GM18517 (cell line): ENCODE measurements at regions not wholly inside any gene's neighbourhood (a gene's known extent, or its start where the extent isn't known, plus 50 kb on each side); places are given as distances from the start of the nearest gene placed in this dataset.

ENCODE experiments used
- ATAC-seq: cut with Tn5 transposase; IDR thresholded peaks from one replicate; pipeline ENCODE4 v1.9.1; 2021; ENCODE audit warnings: mild to moderate bottlenecking, moderate library complexity; ENCODE audit not compliant: unreplicated experiment

DNA sequence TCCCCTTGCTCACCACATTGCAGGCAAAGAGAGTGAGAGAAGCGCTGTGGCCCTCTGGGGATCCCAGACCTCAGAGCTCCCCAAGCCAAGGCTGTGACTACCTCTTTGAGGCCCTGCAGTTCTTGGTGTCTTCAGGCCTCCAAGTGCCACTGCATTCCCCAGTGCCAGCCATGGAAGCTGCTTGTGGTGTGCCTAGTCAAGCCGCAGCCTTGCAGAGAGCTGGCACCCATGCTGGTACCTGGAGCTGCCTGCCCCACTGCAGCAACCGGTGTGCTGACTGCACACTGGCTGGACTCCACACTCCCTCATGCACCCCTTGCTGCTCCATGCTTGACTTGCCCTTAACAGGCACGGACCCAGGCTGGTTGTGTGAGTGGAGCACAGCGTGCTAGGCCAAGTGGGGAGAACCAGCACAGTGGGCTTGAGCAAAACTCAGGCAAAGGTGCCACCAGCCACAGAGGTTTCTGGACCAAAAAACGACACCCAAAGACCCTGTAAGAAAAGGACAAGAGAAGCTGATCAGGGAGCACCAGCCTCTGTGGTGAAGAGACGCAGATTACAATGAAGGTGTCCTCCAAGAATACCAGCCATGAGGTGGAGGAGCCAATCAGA, 113.5 kb upstream of the TMEM18 start:
- no peak for ATAC-seq

DNA sequence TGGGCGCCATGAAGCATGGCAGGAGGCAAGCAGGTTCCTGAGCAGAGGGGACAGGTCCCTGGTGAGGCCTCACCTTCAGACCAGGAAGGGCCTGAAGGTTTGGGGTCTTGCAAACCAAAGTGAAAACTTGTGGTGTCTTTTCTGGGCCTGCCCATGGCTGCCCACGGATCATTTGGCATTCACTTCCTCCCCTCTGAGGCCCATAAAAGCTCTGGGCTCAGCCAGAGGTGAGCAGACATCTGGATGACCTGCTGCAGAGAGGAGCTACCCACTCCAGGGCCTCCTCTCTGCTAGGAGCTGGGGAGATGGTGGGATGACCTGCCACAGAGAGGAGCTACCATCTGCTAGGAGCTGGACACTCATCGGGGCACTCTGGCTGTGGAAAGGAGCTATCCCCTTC, 112.9 kb upstream of the TMEM18 start:
- no peak for ATAC-seq

DNA sequence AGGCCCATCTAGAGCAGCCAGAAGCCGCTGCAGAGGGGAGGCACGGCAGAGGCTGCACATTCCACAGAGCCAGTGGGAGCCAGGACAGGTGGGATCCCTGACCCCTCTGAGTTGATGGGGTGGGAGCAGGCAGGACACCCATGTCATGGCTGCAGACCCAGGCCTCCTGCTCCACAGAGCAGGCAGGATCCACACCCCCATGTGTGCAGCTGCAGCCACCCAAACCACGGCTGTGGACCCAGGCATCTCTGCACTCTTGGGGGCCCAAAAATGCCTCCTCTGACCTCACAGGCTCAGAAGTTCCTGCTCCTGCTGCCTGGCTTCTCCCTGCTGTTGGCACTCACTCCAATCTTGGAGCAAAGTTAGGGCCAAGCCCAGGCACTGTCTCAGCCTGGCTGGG, 112.3 kb upstream of the TMEM18 start:
- no peak for ATAC-seq

DNA sequence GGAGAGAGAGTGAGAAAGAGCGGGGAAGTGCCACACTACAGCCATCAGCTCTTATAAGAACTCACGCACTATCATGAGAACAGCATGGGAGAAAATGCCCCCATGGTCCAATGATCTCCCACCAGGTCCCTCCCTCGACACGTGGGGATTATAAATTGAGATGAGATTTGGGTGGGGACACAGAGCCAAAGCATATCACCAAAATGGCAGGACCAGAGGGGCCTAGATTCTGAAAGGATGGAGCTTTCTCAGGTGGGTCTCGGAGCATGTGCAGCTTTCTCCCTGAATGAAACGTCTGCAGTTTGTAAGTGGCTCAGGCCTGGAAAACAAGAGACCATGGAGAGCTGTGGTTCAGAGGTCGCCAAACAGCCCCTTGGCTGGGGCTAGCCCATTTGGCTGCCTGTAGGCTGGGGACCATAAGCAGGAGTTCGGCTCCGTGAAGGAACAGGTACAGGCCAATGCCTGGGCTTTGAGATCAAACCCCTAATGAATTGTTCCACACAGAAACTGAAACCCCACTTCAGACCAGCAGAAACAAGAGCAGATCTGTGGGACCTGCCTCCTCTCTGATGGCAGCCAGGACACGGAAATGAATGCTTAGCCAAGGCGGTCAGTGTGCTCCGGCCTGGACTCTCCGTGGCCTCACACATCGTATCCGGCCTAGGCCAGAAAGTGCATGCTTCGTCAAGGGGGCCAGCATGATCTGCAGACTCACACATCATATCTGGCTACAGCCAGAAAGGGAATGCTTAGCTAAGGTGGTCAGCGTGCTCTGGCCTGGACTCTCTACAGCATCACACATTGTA, 111.2 kb upstream of the TMEM18 start:
- ATAC-seq, result no peak

DNA sequence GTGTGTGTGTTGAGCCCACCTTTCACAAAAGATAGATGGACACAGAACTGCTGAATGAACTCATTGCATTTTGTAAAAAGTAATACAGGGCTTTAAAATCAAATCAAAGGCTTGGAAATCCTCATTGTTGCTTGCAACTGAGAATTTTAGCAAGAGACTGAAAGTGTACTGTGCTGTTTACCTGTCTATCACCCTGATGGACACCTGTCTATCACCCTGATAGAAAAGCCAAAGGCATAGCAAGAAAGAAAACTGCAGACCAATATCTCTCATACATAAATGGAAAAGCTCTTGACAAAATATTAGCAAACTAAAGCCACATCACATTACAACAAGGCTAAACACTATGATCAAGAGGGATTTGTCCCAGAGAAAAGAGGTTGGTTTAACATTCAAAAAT, 107.5 kb upstream of the TMEM18 start:
- no peak for ATAC-seq

DNA sequence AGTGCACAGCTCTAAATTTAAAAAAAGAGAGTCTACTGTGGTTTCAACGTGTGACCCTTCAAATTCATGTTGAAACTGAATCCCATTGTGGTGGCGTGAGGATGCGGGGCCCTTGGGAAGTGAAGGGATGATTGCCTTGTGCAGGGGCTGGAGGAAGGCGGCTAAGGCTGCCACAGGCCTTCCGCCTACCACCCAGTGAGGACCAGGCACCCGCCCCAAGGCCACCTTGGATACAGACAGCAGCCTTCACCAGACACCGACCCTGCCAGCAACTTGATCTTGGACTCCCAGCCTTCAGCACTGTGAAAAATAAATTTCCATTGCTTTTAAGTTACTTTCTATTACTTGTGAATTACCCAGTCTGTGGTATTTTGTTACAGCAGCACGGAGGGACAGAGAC, 103.4 kb upstream of the TMEM18 start:
- no peak for ATAC-seq

DNA sequence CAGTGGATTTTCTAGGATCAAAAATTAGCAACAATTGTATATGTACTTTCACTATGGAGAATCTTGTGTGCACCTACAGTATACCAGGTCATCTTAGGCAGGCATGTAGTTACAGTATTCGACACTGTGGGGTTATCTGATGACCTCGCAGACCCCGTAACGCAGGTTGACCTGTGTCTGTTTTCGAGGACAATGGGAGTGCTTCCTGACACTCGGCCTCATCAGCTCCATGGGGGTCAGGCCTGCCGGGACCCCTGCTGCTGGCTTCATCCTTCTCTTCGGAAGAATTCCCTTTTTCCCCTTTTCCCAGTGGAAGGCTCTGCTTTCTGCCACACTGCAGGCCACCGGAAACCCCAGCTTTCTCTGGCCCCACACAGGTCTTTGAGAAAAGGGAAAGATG, 102.8 kb upstream of the TMEM18 start:
- ATAC-seq, result no peak

DNA sequence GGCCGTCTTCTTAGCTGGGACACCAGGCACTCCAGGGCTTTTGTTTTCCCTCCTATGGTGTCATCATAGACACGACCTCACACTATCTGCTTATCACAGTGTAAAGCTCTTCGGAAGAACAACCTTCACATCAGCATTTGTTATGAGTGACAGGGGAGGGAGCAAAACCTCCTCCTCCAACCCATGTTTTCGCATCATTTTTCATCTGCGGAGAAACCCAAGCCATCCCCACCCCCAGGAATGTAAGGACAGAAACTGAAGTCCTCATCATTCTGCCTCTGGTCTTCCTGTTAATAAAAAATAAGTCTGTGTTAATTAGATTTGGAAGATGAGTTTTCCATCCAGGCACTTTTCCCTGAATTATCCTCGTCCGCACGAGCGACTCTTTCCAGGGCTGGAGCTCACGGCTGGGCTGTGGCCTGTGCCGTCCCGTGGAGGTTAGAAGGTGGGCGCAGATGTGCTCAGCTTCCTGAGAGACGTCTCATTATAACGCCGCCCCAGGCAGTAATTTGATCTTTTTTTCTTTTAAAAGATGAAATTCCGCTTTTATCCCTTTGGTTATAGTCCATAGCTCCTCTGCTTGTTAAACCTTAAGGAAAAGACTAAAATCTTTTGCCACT, 101.6 kb upstream of the TMEM18 start:
- no peak for ATAC-seq

DNA sequence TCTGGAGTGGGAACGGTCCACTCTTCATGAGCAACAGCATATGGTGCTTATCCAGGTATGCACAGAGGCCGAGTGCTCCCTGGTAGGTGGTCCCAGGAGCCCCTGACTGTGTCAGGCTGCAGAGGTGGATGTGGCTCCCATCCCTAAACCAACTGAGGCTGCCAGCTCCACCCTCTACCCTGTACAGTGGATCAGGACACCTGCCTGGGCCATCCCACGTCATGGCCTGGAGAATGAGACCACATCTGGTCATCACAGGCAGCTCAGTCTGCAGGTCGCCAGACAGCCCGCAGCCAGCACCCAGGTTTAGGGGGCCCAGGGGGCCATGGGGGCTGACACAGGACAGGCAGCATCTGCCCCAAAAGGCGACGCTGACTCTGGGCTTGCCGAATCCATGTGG, 100.3 kb upstream of the TMEM18 start:
- ATAC-seq, result no peak

DNA sequence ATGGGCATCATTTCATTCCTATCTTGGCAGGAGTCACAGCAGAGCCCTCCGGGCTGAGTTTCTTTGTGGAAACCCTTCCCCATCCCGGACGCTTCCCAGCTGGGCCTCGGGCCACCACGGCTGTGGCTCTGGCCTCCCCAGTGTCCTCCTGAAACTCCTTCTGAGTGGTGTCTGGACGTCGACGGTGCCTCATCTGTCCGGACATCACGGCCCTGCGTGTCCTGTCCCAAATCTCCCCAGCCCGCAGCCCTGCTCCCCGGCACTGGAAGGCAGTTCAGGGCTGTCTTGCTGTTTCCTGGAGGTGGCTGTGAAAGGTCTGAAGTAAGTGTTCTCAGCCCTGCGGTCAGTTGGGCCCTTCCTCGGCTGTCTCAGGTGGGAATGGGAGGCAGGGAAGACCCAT, 99.8 kb upstream of the TMEM18 start:
- no peak for ATAC-seq

DNA sequence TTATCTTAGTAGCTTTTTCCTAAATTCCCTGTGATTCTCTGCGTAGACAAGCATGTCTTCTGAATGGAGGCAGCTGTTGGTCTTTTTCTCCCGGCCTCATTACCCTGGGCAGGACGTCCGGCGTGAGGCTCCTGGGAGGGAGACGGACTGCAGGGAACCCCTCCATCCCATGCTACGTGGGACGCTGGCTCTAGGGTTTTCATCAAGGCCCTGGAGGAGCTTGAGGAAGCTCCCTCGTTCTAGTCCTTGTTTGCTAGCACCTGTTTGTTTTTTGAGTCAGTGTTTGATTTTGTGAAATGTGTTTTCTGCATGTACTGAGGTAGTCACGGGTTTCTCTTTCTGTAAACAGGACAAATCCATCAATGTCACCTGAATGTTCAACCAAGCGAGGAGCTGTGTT, 99.3 kb upstream of the TMEM18 start:
- no peak for ATAC-seq

DNA sequence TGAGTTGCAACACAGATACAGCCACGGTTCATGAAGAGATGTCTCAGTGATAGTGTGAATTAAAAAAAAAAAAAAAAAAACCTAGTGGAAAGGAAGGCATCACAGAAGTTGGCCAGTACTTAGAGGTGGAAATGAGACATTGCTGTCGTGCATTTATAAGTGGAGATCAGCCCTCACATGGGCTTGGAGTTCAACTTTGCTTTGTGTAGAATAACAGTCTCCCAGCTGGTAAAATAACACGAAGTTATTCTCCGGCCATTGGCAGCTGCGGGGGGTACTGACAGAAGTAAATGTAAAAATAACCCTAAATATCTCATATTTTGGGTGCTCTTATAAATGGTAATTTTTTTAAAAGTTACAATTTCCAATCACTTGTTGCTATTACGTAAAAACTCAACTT, 98.8 kb upstream of the TMEM18 start:
- no peak for ATAC-seq

DNA sequence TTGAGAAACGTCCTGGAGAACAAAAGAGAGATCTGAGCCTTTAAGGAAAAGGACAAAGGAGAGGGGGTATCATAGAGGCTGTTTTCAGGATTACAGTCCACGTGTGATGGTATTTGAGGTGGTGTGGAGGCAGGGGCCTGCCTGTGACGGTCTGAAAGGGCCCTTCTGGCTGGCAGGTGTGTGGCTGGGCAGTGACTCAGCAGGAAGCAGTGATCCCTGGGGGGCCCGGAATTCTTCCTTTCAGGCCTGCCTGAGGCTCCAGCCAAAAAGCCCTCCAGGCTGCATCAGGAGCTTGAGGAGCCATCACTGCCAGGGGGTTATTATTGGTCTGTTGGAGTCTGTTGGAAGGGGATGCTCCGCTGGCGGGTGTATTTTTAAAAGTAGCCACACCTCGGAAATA, 97.2 kb upstream of the TMEM18 start:
- no peak for ATAC-seq

DNA sequence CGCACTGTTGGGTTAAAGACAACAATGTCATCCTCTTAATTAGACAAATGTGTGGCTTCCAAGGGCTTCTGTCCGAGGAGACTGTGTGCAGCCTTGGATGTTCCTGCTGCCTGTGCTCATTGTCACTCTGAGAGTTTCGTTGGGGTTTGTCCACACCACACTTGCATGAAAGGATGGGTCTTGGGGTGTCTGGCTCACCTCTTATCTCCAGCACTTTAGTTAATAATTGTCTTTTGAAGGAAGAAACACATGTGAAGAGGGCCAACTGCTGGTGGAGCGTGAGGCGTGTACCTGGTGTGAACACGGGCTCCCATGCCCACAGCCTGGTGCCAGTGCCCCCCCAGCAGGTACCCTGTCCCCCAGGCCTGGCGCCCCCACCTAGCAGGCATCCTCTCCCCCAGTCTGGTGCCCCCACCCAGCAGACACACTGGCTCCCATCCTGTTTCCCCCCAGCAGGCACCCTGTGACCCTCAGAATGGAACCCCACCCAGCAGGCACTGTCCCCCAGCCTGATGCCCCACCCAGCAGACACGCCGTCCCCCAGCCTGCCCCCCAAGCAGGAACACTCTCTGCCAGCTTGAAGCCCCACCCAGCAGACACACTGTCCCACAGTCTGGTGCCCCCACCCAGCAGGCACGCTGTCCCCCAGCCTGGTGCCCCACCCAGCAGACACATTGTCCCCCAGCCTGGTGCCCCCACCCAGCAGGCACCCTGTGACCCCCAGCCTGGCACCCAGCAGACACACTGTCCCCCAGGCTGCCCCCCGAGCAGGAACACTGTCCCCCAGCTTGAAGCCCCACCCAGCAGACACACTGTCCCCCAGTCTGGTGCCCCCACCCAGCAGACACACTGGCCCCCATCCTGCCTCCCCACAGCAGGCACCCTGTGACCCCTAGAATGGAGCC, 96.3 kb upstream of the TMEM18 start:
- ATAC-seq, result no peak

DNA sequence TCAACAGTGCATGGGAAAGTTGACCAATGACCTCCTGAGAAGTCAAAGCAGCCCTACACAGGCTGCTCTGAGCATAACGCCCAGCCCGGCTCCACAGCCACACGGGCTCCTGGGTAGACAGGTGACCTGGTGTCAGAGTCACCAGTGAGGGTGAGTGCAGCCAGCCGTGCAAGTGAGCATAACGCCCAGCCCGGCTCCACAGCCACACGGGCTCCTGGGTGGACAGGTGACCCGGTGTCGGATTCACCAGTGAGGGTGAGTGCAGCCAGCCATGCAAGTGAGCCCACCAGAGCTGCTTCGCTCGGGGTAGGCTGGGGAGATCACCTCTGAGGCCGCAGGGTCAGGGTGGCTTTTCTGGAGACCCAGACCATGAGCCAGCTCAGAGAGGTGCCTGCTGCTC, 94.3 kb upstream of the TMEM18 start:
- no peak for ATAC-seq

DNA sequence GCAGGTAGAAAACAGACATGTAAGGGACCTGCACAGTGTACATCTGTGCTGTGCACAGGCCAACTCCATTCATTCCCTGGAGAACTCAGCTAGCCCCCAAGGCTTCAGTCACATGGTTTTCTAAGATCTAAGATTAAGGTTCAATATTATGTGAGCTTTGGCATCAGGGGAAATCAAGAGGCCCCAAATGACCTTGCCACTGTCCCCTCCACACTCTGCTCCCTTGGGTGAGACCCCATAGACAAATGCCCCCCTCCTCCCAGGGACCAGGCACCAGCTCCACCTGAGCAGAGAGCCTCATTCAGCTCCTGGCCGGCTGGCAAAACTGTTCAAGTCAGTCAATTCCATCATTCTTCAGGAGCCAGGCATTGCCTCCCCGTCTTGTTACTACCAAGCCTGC, 93.6 kb upstream of the TMEM18 start:
- ATAC-seq, result no peak

DNA sequence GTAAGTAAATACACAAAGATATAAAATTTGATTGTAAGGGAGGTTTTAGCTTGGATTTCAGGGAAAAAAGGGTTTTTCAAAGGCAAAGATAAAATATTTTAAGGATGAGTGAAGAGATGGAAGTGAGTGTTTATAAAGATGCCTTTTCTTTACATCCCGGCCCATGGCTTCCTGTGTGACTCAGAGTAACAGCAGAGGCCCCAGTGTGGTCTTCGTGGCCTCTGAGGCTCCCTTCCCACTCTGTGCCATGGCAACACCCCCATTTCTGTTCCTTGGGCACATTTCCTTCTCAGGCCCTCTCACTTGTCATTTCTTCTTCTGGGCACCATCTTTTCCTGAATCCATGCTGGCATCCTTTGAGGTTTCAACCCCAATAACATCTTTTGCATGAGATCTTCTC, 92.6 kb upstream of the TMEM18 start:
- no peak for ATAC-seq

DNA sequence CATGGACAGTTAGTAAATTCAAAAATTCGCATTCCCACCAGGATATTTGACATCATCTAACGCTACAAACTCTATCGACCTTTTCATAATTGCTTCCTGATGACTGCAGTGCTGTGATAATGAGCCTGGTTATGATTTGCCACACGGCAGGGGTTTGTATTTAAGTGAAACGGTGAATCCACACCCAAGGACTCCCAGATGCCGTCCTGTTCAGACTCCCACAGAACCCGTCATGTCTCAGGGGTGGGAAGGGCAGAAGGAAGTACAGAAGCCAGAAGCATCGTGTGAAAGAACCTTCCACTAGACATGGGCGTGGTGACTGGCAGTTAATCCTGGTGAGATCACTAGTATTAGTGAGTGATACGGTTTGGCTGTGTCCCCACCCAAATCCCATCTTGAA, 91.2 kb upstream of the TMEM18 start:
- no peak for ATAC-seq

DNA sequence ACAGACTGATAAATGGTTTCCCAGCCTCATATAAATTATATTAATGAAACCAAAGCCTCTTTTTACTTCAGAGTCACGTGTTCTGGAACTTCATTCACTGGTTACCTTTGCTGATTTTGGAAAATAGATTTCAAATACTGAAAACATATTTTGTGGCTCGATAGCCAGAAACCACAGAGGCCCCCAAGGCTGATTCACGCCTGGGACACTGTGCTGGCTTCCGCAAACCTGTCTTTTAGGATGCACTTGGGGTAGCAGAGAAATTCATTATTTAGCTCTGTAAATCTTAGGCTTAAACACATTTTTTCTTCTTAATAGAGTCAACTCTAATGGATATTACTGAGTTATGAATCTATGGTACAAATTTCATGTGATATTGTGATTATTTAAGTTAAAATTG, 90.7 kb upstream of the TMEM18 start:
- ATAC-seq, result no peak

DNA sequence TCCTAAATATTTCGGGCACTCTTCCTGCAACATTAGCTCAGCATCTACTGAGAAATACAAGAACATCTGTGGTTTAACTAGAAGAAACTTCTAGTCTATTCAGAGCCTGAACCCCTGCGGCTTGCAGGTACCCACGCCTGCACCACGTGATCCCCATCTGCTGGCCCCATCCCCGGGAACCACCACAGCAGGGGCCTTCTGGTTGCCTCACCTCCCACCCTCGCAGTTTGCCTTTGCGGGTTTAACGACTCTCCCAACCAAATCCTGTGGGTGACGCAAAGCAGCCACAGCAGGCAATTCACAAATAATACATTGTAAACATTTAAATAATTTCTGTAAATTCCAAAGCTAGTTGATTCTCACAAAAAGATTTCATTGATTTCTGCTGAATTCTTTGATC, 90.2 kb upstream of the TMEM18 start:
- ATAC-seq, result no peak

DNA sequence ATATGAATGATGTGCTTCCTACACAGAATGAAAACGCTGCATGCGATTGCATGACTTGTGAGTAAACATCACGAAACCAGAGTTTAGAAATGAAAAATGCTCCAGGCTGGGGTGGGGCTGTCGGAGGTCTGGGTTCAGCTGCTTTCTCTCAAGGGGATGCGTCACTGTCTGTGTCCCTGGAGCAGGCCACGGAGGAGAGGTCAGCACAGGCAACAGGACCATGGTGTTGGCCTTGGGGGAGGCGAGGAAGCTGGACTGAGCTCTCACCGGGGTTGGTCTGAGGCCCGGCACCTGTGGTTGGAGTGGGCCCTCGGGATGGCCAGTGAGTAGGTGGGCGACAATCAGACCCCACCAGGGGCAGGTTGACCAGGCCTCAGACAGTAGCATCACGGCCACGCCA, 89.0 kb upstream of the TMEM18 start:
- no peak for ATAC-seq
